ENCODE measurements at regions not wholly inside any gene's neighbourhood (a gene's known extent, or its start where the extent isn't known, plus 50 kb on each side); places are given as distances from the start of the nearest gene placed in this dataset.

DNA sequence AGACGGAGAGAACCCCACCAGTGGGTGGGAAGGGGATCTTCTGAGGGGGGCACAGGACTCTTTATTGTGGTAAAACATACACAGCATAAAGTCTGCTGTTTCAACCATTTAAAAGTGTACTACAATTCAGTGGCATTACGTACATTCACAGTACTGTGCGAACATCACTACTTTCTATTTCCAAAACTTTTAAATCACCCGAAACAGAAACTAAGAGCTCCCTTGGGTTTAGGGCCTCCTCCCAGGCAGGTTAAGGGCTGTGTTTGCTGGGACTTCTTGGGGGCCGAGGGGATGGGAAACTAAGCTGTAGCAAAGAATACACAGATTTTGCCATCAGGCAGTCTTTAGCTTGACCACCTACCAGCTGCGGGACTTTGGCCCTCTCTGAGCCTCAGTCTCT is 242.0 kb downstream of the HAUS1 start:
- TF ChIP-seq, protein P1, sequence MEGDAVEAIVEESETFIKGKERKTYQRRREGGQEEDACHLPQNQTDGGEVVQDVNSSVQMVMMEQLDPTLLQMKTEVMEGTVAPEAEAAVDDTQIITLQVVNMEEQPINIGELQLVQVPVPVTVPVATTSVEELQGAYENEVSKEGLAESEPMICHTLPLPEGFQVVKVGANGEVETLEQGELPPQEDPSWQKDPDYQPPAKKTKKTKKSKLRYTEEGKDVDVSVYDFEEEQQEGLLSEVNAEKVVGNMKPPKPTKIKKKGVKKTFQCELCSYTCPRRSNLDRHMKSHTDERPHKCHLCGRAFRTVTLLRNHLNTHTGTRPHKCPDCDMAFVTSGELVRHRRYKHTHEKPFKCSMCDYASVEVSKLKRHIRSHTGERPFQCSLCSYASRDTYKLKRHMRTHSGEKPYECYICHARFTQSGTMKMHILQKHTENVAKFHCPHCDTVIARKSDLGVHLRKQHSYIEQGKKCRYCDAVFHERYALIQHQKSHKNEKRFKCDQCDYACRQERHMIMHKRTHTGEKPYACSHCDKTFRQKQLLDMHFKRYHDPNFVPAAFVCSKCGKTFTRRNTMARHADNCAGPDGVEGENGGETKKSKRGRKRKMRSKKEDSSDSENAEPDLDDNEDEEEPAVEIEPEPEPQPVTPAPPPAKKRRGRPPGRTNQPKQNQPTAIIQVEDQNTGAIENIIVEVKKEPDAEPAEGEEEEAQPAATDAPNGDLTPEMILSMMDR (IDR thresholded peaks at IDR 0.05; ENCODE audit: unreplicated experiment) = no peak
- Mint-ChIP-seq H3K36me3 (ENCODE audit: insufficient read depth) (no peaks in the 10 kb centered on the region), H3K9me3 (ENCODE audit: low read depth) (no peaks in the 10 kb centered on the region), H3K27ac (no peak overlapping the region), H3K4me1 (ENCODE audit: low read depth) (peaks cover 8% of the 10 kb centered on the region), H3K27me3 (no peaks in the 10 kb centered on the region), H3K4me3 (ENCODE audit: low read depth) (no peak overlapping the region)
- no peak for DNase-seq (ENCODE audit: low spot score, unreplicated experiment)

DNA sequence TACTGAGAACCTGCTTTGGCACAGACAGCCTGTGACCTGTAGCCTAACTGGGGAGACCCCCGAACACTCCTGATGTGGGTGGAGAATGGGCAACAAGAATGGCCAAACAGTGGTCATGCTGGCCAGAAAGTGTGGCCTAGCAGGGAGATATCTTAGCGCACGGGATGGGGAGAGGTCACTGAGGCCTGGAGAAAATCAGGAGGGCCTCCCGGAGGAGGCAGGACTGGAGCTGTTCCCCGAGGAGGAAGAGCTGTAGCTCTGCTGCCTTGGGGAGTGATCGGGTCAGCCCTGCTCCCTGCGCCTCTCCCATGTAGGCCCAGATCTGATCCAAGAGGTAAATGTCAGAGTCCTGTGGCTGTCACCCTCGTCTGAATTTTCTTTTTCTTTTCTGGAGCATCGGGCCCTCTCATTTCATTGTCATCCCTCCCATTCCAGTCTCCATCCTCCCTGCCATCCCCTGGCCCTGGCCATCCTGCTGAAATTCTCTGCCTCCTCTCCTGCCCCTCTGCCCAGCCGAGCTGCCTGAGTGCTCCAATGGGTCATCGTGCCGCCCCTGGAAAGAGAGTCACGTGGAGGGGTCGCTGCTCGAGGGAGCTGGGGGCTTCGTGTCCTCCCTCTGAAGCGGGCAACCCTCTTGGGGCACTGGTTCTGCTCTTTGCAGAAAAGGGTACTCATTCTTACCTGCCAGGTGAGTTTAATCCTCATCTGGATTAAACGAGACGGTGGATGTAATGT is 242.9 kb downstream of the HAUS1 start:
- Mint-ChIP-seq H3K4me3 (ENCODE audit: low read depth) (no peak overlapping the region), H3K27ac (no peak overlapping the region), H3K4me1 (ENCODE audit: low read depth) (peaks cover 6% of the 10 kb centered on the region), H3K9me3 (ENCODE audit: low read depth) (no peaks in the 10 kb centered on the region), H3K36me3 (ENCODE audit: insufficient read depth) (no peaks in the 10 kb centered on the region), H3K27me3 (no peaks in the 10 kb centered on the region)
- TF ChIP-seq, protein P1 (IDR thresholded peaks at IDR 0.05; ENCODE audit: unreplicated experiment) = no peak
- DNase-seq (ENCODE audit: low spot score, unreplicated experiment) = no peak

DNA sequence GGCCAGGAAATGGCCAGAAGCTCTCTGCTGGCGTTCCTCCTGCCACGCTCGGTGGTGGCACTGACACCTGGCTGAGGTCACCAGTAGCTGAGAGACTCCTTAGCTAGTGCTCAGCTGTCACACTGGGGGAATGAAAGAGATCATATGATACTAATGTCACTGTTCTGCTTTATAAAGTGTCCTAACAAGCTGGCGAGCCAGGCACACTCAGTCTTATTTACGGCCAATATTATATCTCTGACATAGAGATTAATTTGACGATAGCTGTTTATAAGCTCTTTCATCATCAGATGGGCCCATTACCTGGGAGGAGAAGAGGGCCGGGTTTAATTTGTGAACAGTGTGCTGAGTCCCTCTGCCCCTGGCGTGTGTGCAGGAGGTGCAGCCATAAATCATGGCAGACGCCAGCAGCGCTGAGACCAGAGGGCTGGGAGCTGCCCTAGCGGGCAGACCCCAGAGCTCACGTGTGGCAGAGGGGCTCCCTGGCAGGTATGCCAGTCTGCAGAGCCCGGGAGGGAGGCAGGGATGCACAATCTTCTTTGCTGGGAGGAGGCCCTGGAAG is 246.5 kb downstream of the HAUS1 start:
- TF ChIP-seq, protein P1 (IDR thresholded peaks at IDR 0.05; ENCODE audit: unreplicated experiment) = no peak

DNA sequence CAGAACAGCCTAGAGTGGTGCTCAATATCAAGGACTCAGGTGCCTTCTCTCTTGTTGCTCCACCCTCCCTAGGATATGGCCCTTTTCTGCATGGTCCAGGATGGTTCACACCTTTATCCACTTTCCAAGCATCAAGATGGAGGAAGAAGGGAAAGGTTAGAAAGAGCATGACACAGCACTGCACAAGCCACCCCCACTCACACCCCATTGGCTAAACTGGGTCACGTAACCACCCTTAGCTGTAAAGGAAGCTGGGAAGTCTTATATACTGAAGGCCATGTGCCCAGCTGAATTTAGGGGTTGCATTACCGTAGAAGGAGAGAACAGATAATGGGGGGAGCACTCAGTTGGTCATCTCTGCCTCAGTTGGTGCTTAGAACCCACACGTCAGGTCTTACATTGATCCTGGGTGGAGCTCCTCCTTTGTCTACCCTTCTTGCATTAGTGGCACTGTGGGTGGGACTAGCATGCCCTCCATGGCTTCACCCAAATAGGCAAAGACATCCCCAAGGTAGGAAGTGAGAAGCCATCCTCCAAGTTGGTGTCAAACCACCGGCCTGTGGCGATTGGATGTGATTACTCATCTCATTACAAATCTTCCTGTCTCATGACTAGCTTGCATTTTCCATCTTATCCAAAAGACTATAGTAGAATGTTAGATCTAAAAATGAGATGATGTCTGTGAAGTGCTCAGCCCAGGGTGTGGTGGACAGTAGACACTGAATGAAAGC is 248.5 kb downstream of the HAUS1 start:
- Mint-ChIP-seq H3K36me3 (ENCODE audit: insufficient read depth) (no peaks in the 10 kb centered on the region), H3K4me3 (ENCODE audit: low read depth) (no peak overlapping the region), H3K27me3 (no peaks in the 10 kb centered on the region), H3K4me1 (ENCODE audit: low read depth) (peaks cover 1% of the 10 kb centered on the region), H3K27ac (no peak overlapping the region), H3K9me3 (ENCODE audit: low read depth) (no peaks in the 10 kb centered on the region)
- DNase-seq (ENCODE audit: low spot score, unreplicated experiment) = no peak
- TF ChIP-seq, protein P1 (IDR thresholded peaks at IDR 0.05; ENCODE audit: unreplicated experiment) = no peak

More for the DNA sequence above, 246.5 kb downstream of the HAUS1 start:
- Mint-ChIP-seq H3K36me3 (ENCODE audit: insufficient read depth) (no peaks in the 10 kb centered on the region), H3K4me1 (ENCODE audit: low read depth) (no peaks in the 10 kb centered on the region), H3K27ac (no peak overlapping the region), H3K27me3 (no peaks in the 10 kb centered on the region), H3K9me3 (ENCODE audit: low read depth) (no peaks in the 10 kb centered on the region), H3K4me3 (ENCODE audit: low read depth) (no peak overlapping the region)
- DNase-seq (ENCODE audit: low spot score, unreplicated experiment) = no peak

DNA sequence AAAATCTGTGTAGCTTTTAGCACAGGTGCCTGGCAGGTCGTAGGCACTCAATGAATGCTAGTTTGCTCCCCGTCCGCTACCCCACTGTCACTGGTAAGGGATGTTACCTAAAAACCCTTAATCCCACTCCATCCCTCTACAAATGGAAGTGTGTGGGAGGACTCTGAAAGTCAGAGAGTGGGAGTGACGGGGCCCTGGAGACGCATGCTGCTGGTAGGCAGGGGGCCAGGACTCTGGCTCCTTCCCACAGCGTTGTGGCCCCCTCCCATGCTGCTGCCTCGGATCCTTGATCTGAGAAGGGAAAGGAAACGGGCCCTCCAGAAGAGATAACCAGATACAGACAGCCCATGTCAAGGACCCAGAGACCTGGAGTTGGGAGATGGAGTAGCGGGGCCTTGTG is 249.3 kb downstream of the HAUS1 start:
- H3K4me3 Mint-ChIP-seq (ENCODE audit: low read depth) = no peak overlapping the region
- H3K9me3 Mint-ChIP-seq (ENCODE audit: low read depth) = no peaks in the 10 kb centered on the region
- H3K36me3 Mint-ChIP-seq (ENCODE audit: insufficient read depth) = peaks cover 4% of the 10 kb centered on the region
- no peak overlapping the region for H3K27ac Mint-ChIP-seq
- H3K4me1 Mint-ChIP-seq (ENCODE audit: low read depth) = peaks cover 1% of the 10 kb centered on the region
- no peak for DNase-seq (ENCODE audit: low spot score, unreplicated experiment)
- TF ChIP-seq, protein P1 (IDR thresholded peaks at IDR 0.05; ENCODE audit: unreplicated experiment) = no peak
- H3K27me3 Mint-ChIP-seq = no peaks in the 10 kb centered on the region

Measured in progenitor cell of endocrine pancreas (in vitro differentiated cells).